Thyroid gland (tissue), 4 donors: ENCODE measurements at regions not wholly inside any gene's neighbourhood (a gene's known extent, or its start where the extent isn't known, plus 50 kb on each side); places are given as distances from the start of the nearest gene placed in this dataset.

Experiments used
- CTCF ChIP-seq, 6 experiments: fragments of 200-600 bp in 3 of 6; fragments of 450-650 bp in 3 of 6; sonication (generic) in 3 of 6; IDR thresholded peaks; one replicate each; pipeline ENCODE4 v1.5.1; 2016 to 2019; ENCODE audit warnings: antibody characterized with exemption in 6 of 6, mild to moderate bottlenecking in 2 of 6, inconsistent platforms in 1 of 6, moderate library complexity in 1 of 6
- POLR2A ChIP-seq, 2 donors: fragments of 450-650 bp; IDR thresholded peaks; one replicate each; pipeline ENCODE4 v1.6.1; 2017; ENCODE audit warnings: antibody characterized with exemption in 2 of 2, mild to moderate bottlenecking in 2 of 2, moderate library complexity in 1 of 2

DNA sequence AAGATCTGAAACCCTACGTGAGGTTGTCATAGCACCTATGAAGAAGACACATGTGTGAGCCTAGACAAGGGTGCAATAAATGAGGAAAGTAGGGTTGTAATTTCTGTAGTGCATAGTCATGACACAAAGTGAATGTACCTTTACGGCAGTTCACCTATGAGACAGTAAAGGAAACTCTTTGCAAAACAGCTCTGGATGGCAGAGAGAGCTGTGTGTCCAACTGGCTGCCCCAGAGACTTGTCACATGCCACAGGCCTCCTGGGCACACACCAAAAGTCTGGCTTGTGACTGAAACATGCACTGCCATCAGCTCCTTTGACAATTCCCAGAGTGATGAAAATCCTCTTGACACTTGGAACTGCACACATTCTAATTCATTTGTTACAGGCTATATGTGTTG is 90.7 kb upstream of the NAMPT start:
- TF ChIP-seq POLR2A (IDR thresholded peaks at IDR 0.05), result no peak
- no peak for TF ChIP-seq CTCF (IDR thresholded peaks at IDR 0.05)
